ENCODE measurements at regions not wholly inside any gene's neighbourhood (a gene's known extent, or its start where the extent isn't known, plus 50 kb on each side); places are given as distances from the start of the nearest gene placed in this dataset.

- no peak for TF ChIP-seq CTCF (IDR thresholded peaks at IDR 0.05)
- no peak for TF ChIP-seq ZFX (IDR thresholded peaks at IDR 0.05; ENCODE audit: borderline replicate concordance)
Measured at GRCh38 chr20:24304291-24304690, 165.1 kb upstream of the SYNDIG1 start.
